ENCODE measurements at regions not wholly inside any gene's neighbourhood (a gene's known extent, or its start where the extent isn't known, plus 50 kb on each side); places are given as distances from the start of the nearest gene placed in this dataset.

GRCh38 chr10:121681997-121682687, 83.9 kb upstream of the FGFR2 start:
- no peak for DNase-seq

GRCh38 chr10:121680879-121681655, 82.8 kb upstream of the FGFR2 start:
- DNase-seq = no peak
- Histone ChIP-seq H3K9me3 (no peaks in the 10 kb centered on the region), H3K36me3 (no peaks in the 10 kb centered on the region), H3K4me1 (peaks cover 0 to 7% (median 7%) of the 10 kb centered on the region in 3 donors), H3K27ac (peak overlapping the region; percentile 20 to 74 (median 55)), H3K4me3 (no peak overlapping the region), H3K27me3 (no peaks in the 10 kb centered on the region)
- TF ChIP-seq POLR2A (IDR thresholded peaks at IDR 0.05) = no peak
- no peak for TF ChIP-seq CTCF (IDR thresholded peaks at IDR 0.05)
- intact Hi-C loops (cut with DNase I) = no loop called here
- 36 to 44% methylated on average over 7 to 9 of the region's 9 CpGs for WGBS, 2 donors

More at GRCh38 chr10:121681997-121682687, 83.9 kb upstream of the FGFR2 start:
- Histone ChIP-seq H3K27me3 (peaks cover 0 to 4% (median 0%) of the 10 kb centered on the region in 4 donors), H3K4me3 (no peak overlapping the region), H3K4me1 (peaks cover 0 to 5% (median 0%) of the 10 kb centered on the region in 3 donors), H3K27ac (peak overlapping the region in 2 of 4 donors; percentile 45 to 74), H3K9me3 (no peaks in the 10 kb centered on the region), H3K36me3 (no peaks in the 10 kb centered on the region)
- intact Hi-C loops (cut with DNase I) = no loop called here
- TF ChIP-seq CTCF (IDR thresholded peaks at IDR 0.05) (no peak), POLR2A (IDR thresholded peaks at IDR 0.05) (no peak)
- 67 to 70% methylated on average over 14 to 20 of the region's 24 CpGs for WGBS, 2 donors

- H3K9me3 ChIP-seq = no peaks in the 10 kb centered on the region
- no peak for DNase-seq
- H3K4me3 ChIP-seq = no peak overlapping the region
- no peaks in the 10 kb centered on the region for H3K27me3 ChIP-seq
- TF ChIP-seq CTCF (IDR thresholded peaks at IDR 0.05) = no peak
- no peak for TF ChIP-seq POLR2A (IDR thresholded peaks at IDR 0.05)
- intact Hi-C loops (cut with DNase I) = no loop called here
- WGBS, 2 donors = 86 to 87% methylated on average over 4 of the region's 4 CpGs
- H3K36me3 ChIP-seq = no peaks in the 10 kb centered on the region
- peak overlapping the region in 2 of 4 donors; percentile 45 to 74 for H3K27ac ChIP-seq
- H3K4me1 ChIP-seq = peaks cover 0 to 9% (median 8%) of the 10 kb centered on the region in 3 donors
These were observed 81.7 kb upstream of the FGFR2 start for GRCh38 chr10:121679916-121680315.

GRCh38 chr10:121678631-121679174, 80.5 kb upstream of the FGFR2 start:
- WGBS, 2 donors = 89 to 100% methylated on average over 1 to 2 of the region's 2 CpGs
- H3K4me3 ChIP-seq = no peak overlapping the region
- no peaks in the 10 kb centered on the region for H3K27me3 ChIP-seq
- no peak for DNase-seq
- H3K36me3 ChIP-seq = no peaks in the 10 kb centered on the region
- TF ChIP-seq CTCF (IDR thresholded peaks at IDR 0.05) (no peak), POLR2A (IDR thresholded peaks at IDR 0.05) (no peak)
- no peak overlapping the region for H3K27ac ChIP-seq
- H3K9me3 ChIP-seq = no peaks in the 10 kb centered on the region
- H3K4me1 ChIP-seq = peaks cover 0 to 9% (median 8%) of the 10 kb centered on the region in 3 donors
- intact Hi-C loops (cut with DNase I) = no loop called here

- no peaks in the 10 kb centered on the region for H3K36me3 ChIP-seq
- H3K4me1 ChIP-seq = peaks cover 0 to 9% (median 8%) of the 10 kb centered on the region in 3 donors
- no peak overlapping the region for H3K4me3 ChIP-seq
- intact Hi-C loops (cut with DNase I) = no loop called here
- no peaks in the 10 kb centered on the region for H3K27me3 ChIP-seq
- TF ChIP-seq CTCF (IDR thresholded peaks at IDR 0.05) (no peak), POLR2A (IDR thresholded peaks at IDR 0.05) (no peak)
- no peak overlapping the region for H3K27ac ChIP-seq
- no peak for DNase-seq
- no peaks in the 10 kb centered on the region for H3K9me3 ChIP-seq
These were observed 79.6 kb upstream of the FGFR2 start for GRCh38 chr10:121677880-121678279.

Measured in esophagus squamous epithelium (tissue), 5 donors.